K562 (cell line): ENCODE measurements at regions not wholly inside any gene's neighbourhood (a gene's known extent, or its start where the extent isn't known, plus 50 kb on each side); places are given as distances from the start of the nearest gene placed in this dataset.
"Not testable (repeated sequence)": the region's sequence is repeated elsewhere in the genome, so short reads cannot be mapped to it uniquely, and the experiment has no call there.

ENCODE experiments used
- ATAC-seq: fragments of 200-7000 bp; cut with Tn5 transposase; 3 replicates; pipeline ENCODE4 v1.9.1; 2020; ENCODE audit warnings: moderate library complexity
- BruUV-seq: library from RNA; stranded (reverse); fragments of 400-500 nt; replicated peaks from 2 replicates; lab custom pipeline; 2021; lab: Mats Ljungman, UMichigan
- CTCF ChIA-PET: fragments of 300-600 bp; formaldehyde crosslinking; extraction: SDS; loops from one replicate; lab custom pipeline; 2021; ENCODE audit warnings: low intra/inter-chr PET ratio; lab: Yijun Ruan, JAX
- POLR2A ChIA-PET: fragments of 300-600, 350-650 bp; sonication (Branson Sonifier 250); formaldehyde crosslinking; extraction: SDS; loops from one replicate; lab custom pipeline; 2021; ENCODE audit warnings: antibody characterized with exemption, inconsistent platforms; lab: Yijun Ruan, JAX
- DNase-seq, 4 experiments: peaks; one replicate each; pipeline versions ENCODE4 v3.0.0 to v3.0.0-alpha.2; 2011 to 2018; ENCODE audit warnings: low spot score in 3 of 4, mixed read lengths in 3 of 4; ENCODE audit errors: extremely low read depth in 1 of 4
- FAIRE-seq: peaks from 2 replicates; lab custom pipeline; 2011; peaks lifted over from hg19 to GRCh38; lab: Jason Lieb, UNC
- H2AFZ ChIP-seq: 2 replicates; pipeline ENCODE4 v1.6.0; 2011; ENCODE audit warnings: low read depth, low read length, control low read depth, inconsistent platforms
- H3K27ac ChIP-seq: fragments of 200-600 bp; 3 replicates; pipeline ENCODE4 v1.8.0; 2011; ENCODE audit warnings: low read depth, mild to moderate bottlenecking, control low read depth, inconsistent platforms, low read length, moderate library complexity, mixed read lengths; ENCODE audit errors: extremely low read depth
- H3K27me3 ChIP-seq, 2 experiments: fragments of 300-600 bp in 1 of 2; 2 replicates in 1 of 2; 3 replicates in 1 of 2; pipeline versions ENCODE4 v1.6.0 to v1.8.0; 2011; ENCODE audit warnings: inconsistent platforms in 2 of 2, low read length in 2 of 2, mild to moderate bottlenecking in 1 of 2, mixed read lengths in 1 of 2, moderate library complexity in 1 of 2; ENCODE audit not compliant: control insufficient read depth in 2 of 2, insufficient read depth in 2 of 2
- H3K36me3 ChIP-seq: fragments of 300-600 bp; 3 replicates; pipeline ENCODE4 v1.8.0; 2011; ENCODE audit warnings: mild to moderate bottlenecking, low read length, inconsistent platforms; ENCODE audit not compliant: control insufficient read depth, insufficient read depth
- H3K4me1 ChIP-seq, 2 experiments: fragments of 200-600 bp in 1 of 2; replicated peaks in 1 of 2; 2 replicates in 1 of 2; 3 replicates in 1 of 2; pipeline versions ENCODE4 v1.5.1 to v1.8.0; 2011; ENCODE audit warnings: inconsistent platforms in 2 of 2, low read length in 2 of 2, mild to moderate bottlenecking in 1 of 2, mixed read lengths in 1 of 2, moderate library complexity in 1 of 2; ENCODE audit not compliant: control insufficient read depth in 2 of 2, insufficient read depth in 2 of 2
- H3K4me2 ChIP-seq: 2 replicates; pipeline ENCODE4 v1.6.1; 2011; ENCODE audit warnings: low read length, control low read depth, inconsistent platforms, mixed read lengths; ENCODE audit not compliant: insufficient read depth
- H3K4me3 ChIP-seq: fragments of 200-600 bp; sonication (generic), shearing (Covaris generic); 2 replicates; pipeline ENCODE4 v1.5.1; 2016; ENCODE audit warnings: control low read depth, inconsistent platforms
- H3K79me2 ChIP-seq: fragments of 200-600 bp; 3 replicates; pipeline ENCODE4 v1.8.0; 2011; ENCODE audit warnings: low read length, inconsistent platforms; ENCODE audit not compliant: control insufficient read depth, insufficient read depth
- H3K9ac ChIP-seq, 2 experiments: 2 replicates each; pipeline versions ENCODE4 v1.6.0 to v1.6.1; 2011; ENCODE audit warnings: low read depth in 2 of 2, low read length in 2 of 2, control low read depth in 1 of 2, inconsistent platforms in 1 of 2, mild to moderate bottlenecking in 1 of 2, mixed read lengths in 1 of 2; ENCODE audit not compliant: insufficient read depth in 1 of 2
- H3K9me1 ChIP-seq: one replicate; pipeline ENCODE4 v1.6.0; 2011; ENCODE audit warnings: inconsistent platforms, mild to moderate bottlenecking, low read length, moderate library complexity; ENCODE audit not compliant: control insufficient read depth, insufficient read depth
- H3K9me3 ChIP-seq: replicated peaks from 2 replicates; pipeline ENCODE4 v1.5.1; 2011; ENCODE audit warnings: low read depth, low read length, inconsistent platforms; ENCODE audit not compliant: control insufficient read depth, insufficient read depth
- H4K20me1 ChIP-seq: replicated peaks from 2 replicates; pipeline ENCODE4 v1.6.1; 2011; ENCODE audit warnings: low read length, inconsistent platforms, mixed read lengths; ENCODE audit not compliant: control insufficient read depth, insufficient read depth
- WGBS: fragments of 100-300 bp; shearing (Covaris generic); methylation state at CpG from one replicate; pipeline ENCODE4 v1.1.6; 2016; ENCODE audit warnings: low coverage, mixed read lengths; ENCODE audit not compliant: insufficient coverage; ENCODE audit errors: missing lambda C conversion rate; 5-methylcytosine and 5-hydroxymethylcytosine counted together
- in situ Hi-C: fragments of 300-500 bp; cut with MboI; formaldehyde crosslinking; loops from 4 replicates; pipeline ENCODE4 v1.15.0; 2018; ENCODE audit warnings: inconsistent platforms, mixed read lengths
- intact Hi-C: fragments of 100-400 bp; cut with micrococcal nuclease; formaldehyde crosslinking; loops from 2 replicates; pipeline ENCODE4 v1.14.2; 2022

- H3K9me3 ChIP-seq, ATAC-seq, H4K20me1 ChIP-seq, BruUV-seq, CTCF ChIA-PET, H3K27ac ChIP-seq, DNase-seq, H3K4me3 ChIP-seq, H3K9ac ChIP-seq, H3K9me1 ChIP-seq, H2AFZ ChIP-seq, H3K36me3 ChIP-seq, H3K27me3 ChIP-seq, H3K4me2 ChIP-seq, FAIRE-seq, H3K4me1 ChIP-seq, POLR2A ChIA-PET, H3K79me2 ChIP-seq, in situ Hi-C loops, intact Hi-C loops: not testable (repeated sequence)
- WGBS: 25% methylated on average over 3 of the region's 3 CpGs
Measured at GRCh38 chr1:121086249-121086648, 97.9 kb downstream of the FAM72B start.

GRCh38 chr1:121087221-121087620 is 96.9 kb downstream of the FAM72B start:
- FAIRE-seq, H3K79me2 ChIP-seq, H3K9me3 ChIP-seq, H4K20me1 ChIP-seq, H3K4me1 ChIP-seq, H3K4me2 ChIP-seq, BruUV-seq, H3K36me3 ChIP-seq, intact Hi-C loops, H3K27ac ChIP-seq, in situ Hi-C loops, H3K27me3 ChIP-seq, H3K9me1 ChIP-seq, H3K9ac ChIP-seq, CTCF ChIA-PET, H2AFZ ChIP-seq, POLR2A ChIA-PET, H3K4me3 ChIP-seq: not testable (repeated sequence)
- peak in 1 of 4 experiments; percentile 0 for DNase-seq
- ATAC-seq: peak; percentile 24; the same call in 2 of the 3 replicates

- H3K79me2 ChIP-seq, H3K9ac ChIP-seq, H3K9me3 ChIP-seq, H3K4me1 ChIP-seq, DNase-seq, POLR2A ChIA-PET, H3K9me1 ChIP-seq, BruUV-seq, FAIRE-seq, H4K20me1 ChIP-seq, intact Hi-C loops, H3K4me3 ChIP-seq, CTCF ChIA-PET, H3K27ac ChIP-seq, in situ Hi-C loops, H3K4me2 ChIP-seq, ATAC-seq, H3K36me3 ChIP-seq, H3K27me3 ChIP-seq, H2AFZ ChIP-seq: not testable (repeated sequence)
- 83% methylated on average over 1 of the region's 5 CpGs for WGBS
Measured at GRCh38 chr1:121088568-121088967, 95.6 kb downstream of the FAM72B start.
